ENCODE measurements at regions not wholly inside any gene's neighbourhood (a gene's known extent, or its start where the extent isn't known, plus 50 kb on each side); places are given as distances from the start of the nearest gene placed in this dataset.

GRCh38 chrX:30161043-30161442 lies 54.3 kb upstream of the MAGEB2 start:
- no peak for DNase-seq

Measured in hypothalamus (tissue), 51 donors.